ENCODE measurements at regions not wholly inside any gene's neighbourhood (a gene's known extent, or its start where the extent isn't known, plus 50 kb on each side); places are given as distances from the start of the nearest gene placed in this dataset.

DNA sequence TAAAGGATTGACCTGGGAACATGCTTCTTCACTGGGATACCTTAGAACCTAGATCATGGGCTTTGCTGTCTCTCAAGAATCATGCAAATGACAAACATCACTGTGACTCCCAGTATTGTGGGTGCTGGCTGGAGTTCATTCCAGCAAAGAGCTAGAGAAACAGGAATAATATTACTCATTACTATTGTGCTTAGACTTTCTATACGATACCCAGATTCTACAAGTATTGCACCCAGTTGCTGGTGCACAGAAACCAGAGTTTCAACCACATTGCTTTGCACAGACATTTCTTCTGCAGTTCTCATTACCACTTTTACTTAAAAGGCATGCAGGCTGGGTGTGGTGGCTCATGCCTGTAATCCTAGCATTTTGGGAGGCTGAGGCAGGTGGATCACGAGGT lies 220.4 kb upstream of the ZNF217 start:
- H2AK5ac ChIP-seq (ENCODE audit: insufficient read length, low read length), result no peak overlapping the region
- H3K23ac ChIP-seq (ENCODE audit: insufficient read length, low read depth, low read length), result no peak overlapping the region
- H4K20me1 ChIP-seq (ENCODE audit: control insufficient read depth, insufficient read depth, insufficient read length), result no peaks in the 10 kb centered on the region
- no peaks in the 10 kb centered on the region for H3K79me2 ChIP-seq (ENCODE audit: insufficient read depth, low read length)
- 0 out of 7 replicates have a peak overlapping the region, but pooled peaks of 1 of the 3 experiments have one; percentile 0 for H3K27ac Mint-ChIP-seq
- no peaks in the 10 kb centered on the region; the same call in 1 of the 2 replicates for H3K27me3 Mint-ChIP-seq (ENCODE audit: low read depth)
- no peaks in the 10 kb centered on the region for H3K79me1 ChIP-seq (ENCODE audit: insufficient read depth, low read depth, low read length, poor library complexity, severe bottlenecking)
- H3K4me1 ChIP-seq (ENCODE audit: insufficient read depth, low read length), result no peaks in the 10 kb centered on the region; the same call in 1 of the 2 replicates
- no peak overlapping the region for H3K4ac ChIP-seq (ENCODE audit: low read depth, low read length)
- H3K14ac ChIP-seq (ENCODE audit: insufficient read depth, low read length), result no peak overlapping the region
- H3T11ph ChIP-seq (ENCODE audit: low read length), result no peak overlapping the region
- no peaks in the 10 kb centered on the region for H3K9me3 ChIP-seq (ENCODE audit: control insufficient read depth, low read depth, low read length)
- H2BK5ac ChIP-seq (ENCODE audit: insufficient read length, low read length), result no peak overlapping the region
- no peaks in the 10 kb centered on the region for H3K27me3 ChIP-seq (ENCODE audit: insufficient read depth, low read length)
- H2BK12ac ChIP-seq (ENCODE audit: insufficient read length, low read depth, low read length), result no peak overlapping the region
- H2BK20ac ChIP-seq (ENCODE audit: low read depth, low read length, poor library complexity, severe bottlenecking), result no peak overlapping the region
- no peak overlapping the region for H3K18ac ChIP-seq (ENCODE audit: insufficient read length, low read depth, low read length)
- no peaks in the 10 kb centered on the region for H3K23me2 ChIP-seq (ENCODE audit: insufficient read length, low read depth, low read length, poor library complexity, severe bottlenecking)
- H2BK120ac ChIP-seq (ENCODE audit: low read depth, low read length, poor library complexity, severe bottlenecking), result no peak overlapping the region
- H4K8ac ChIP-seq (replicated peaks; ENCODE audit: insufficient read length, low read depth, low read length), result no peak overlapping the region
- H2BK15ac ChIP-seq (ENCODE audit: low read depth, low read length), result no peak overlapping the region
- H3K36me3 Mint-ChIP-seq (ENCODE audit: insufficient read depth in 1 of 3, low read depth in 3 of 3), result peaks cover 0 to 4% (median 0%) of the 10 kb centered on the region in 3 experiments; a peak in 1 of 7 replicates
- no peak for DNase-seq
- no CpG with 5 or more reads among the region's 2 CpGs for WGBS (ENCODE audit: extremely low coverage, insufficient read length, low lambda C conversion rate)
- no peak overlapping the region for H3K4me2 ChIP-seq (ENCODE audit: insufficient read depth, insufficient read length, low read length)
- peaks cover 0 to 5% of the 10 kb centered on the region in 2 experiments; a peak in 2 of 5 replicates for H3K9me3 Mint-ChIP-seq
- no peak for TF ChIP-seq CTCF (conservative IDR thresholded peaks at IDR 0.05)
- no peak overlapping the region for H3K56ac ChIP-seq (ENCODE audit: insufficient read length, low read depth, low read length)
- H3K4me3 Mint-ChIP-seq, result no peak overlapping the region
- H2AFZ ChIP-seq (ENCODE audit: low read length), result no peak overlapping the region
- no peak overlapping the region for H3K9ac ChIP-seq (ENCODE audit: extremely low read depth, insufficient read length, low read length)
- no peak overlapping the region for H4K5ac ChIP-seq (ENCODE audit: insufficient read length, low read depth, low read length)
- H4K91ac ChIP-seq (ENCODE audit: insufficient read length, low read depth, low read length), result no peak overlapping the region
- H3K27ac ChIP-seq (ENCODE audit: insufficient read length, low read depth, low read length), result no peak overlapping the region
- peaks cover 24 to 27% of the 10 kb centered on the region in 2 experiments for H3K4me1 Mint-ChIP-seq
